GM23338 (cell line): ENCODE measurements at regions not wholly inside any gene's neighbourhood (a gene's known extent, or its start where the extent isn't known, plus 50 kb on each side); places are given as distances from the start of the nearest gene placed in this dataset.

Experiments used
- ATAC-seq: fragments of 200-7000 bp; cut with Tn5 transposase; 3 replicates; pipeline ENCODE4 v1.9.1; 2020
- DNase-seq: peaks from one replicate; pipeline ENCODE4 v3.0.0-alpha.2; 2015; ENCODE audit warnings: low spot score
- H2AFZ ChIP-seq: fragments of 200-600 bp; sonication (generic); 2 replicates; pipeline ENCODE4 v1.8.0; 2016; ENCODE audit warnings: antibody characterized with exemption, mild to moderate bottlenecking, moderate library complexity
- H3F3A ChIP-seq: fragments of 200-600 bp; sonication (generic); replicated peaks from 2 replicates; pipeline ENCODE4 v1.8.0; 2017; ENCODE audit warnings: antibody characterized with exemption, mixed run types, low read depth
- H3K27ac ChIP-seq: fragments of 200-600 bp; sonication (generic); 2 replicates; pipeline ENCODE4 v1.6.1; 2016; ENCODE audit warnings: low read depth
- H3K27me3 ChIP-seq: fragments of 200-600 bp; sonication (generic); 2 replicates; pipeline ENCODE4 v1.8.0; 2016; ENCODE audit warnings: mild to moderate bottlenecking, mixed run types, moderate library complexity; ENCODE audit not compliant: insufficient read depth
- H3K36me3 ChIP-seq: fragments of 200-600 bp; sonication (generic); 2 replicates; pipeline ENCODE4 v1.8.0; 2016; ENCODE audit warnings: mild to moderate bottlenecking; ENCODE audit not compliant: insufficient read depth
- H3K4me1 ChIP-seq: fragments of 200-600 bp; sonication (generic); 2 replicates; pipeline ENCODE4 v1.8.0; 2016; ENCODE audit warnings: mild to moderate bottlenecking, moderate library complexity; ENCODE audit not compliant: insufficient read depth
- H3K4me2 ChIP-seq: fragments of 200-600 bp; sonication (generic); 2 replicates; pipeline ENCODE4 v1.7.1; 2017; ENCODE audit warnings: mixed run types
- H3K4me3 ChIP-seq: fragments of 200-600 bp; sonication (generic); 2 replicates; pipeline ENCODE4 v1.6.1; 2016; ENCODE audit warnings: mixed run types
- H3K79me2 ChIP-seq: fragments of 200-600 bp; sonication (generic); replicated peaks from 2 replicates; pipeline ENCODE4 v1.8.0; 2017; ENCODE audit warnings: mild to moderate bottlenecking; ENCODE audit not compliant: insufficient read depth
- H3K9me2 ChIP-seq: fragments of 200-600 bp; sonication (generic); 2 replicates; pipeline ENCODE4 v1.8.0; 2017; ENCODE audit not compliant: insufficient read depth
- H4K20me1 ChIP-seq: fragments of 200-600 bp; sonication (generic); replicated peaks from 2 replicates; pipeline ENCODE4 v1.8.0; 2017; ENCODE audit warnings: mild to moderate bottlenecking; ENCODE audit not compliant: insufficient read depth
- H3K27ac Mint-ChIP-seq: 2 replicates; pipeline ENCODE4 v1.8.0; 2020; ENCODE audit warnings: inconsistent platforms, mild to moderate bottlenecking, moderate library complexity, mixed read lengths
- H3K27me3 Mint-ChIP-seq: 3 replicates; pipeline ENCODE4 v1.8.0; 2022; ENCODE audit warnings: low read depth, mild to moderate bottlenecking, moderate library complexity, mixed read lengths, inconsistent platforms; ENCODE audit not compliant: insufficient read depth, poor library complexity
- H3K36me3 Mint-ChIP-seq: 3 replicates; pipeline ENCODE4 v1.8.0; 2021; ENCODE audit warnings: low read depth, mild to moderate bottlenecking, inconsistent platforms, moderate library complexity, mixed read lengths
- H3K4me1 Mint-ChIP-seq: 3 replicates; pipeline ENCODE4 v1.8.0; 2020; ENCODE audit warnings: mild to moderate bottlenecking, inconsistent platforms, mixed read lengths
- H3K4me3 Mint-ChIP-seq: 3 replicates; pipeline ENCODE4 v1.8.0; 2021; ENCODE audit warnings: moderate library complexity, mild to moderate bottlenecking, inconsistent platforms, mixed read lengths
- H3K9me3 Mint-ChIP-seq: 3 replicates; pipeline ENCODE4 v1.8.0; 2020; ENCODE audit warnings: moderate library complexity, mild to moderate bottlenecking, inconsistent platforms, mixed read lengths
- CREB1 ChIP-seq: fragments of 250-450 bp; sonication (Bioruptor Pico); IDR thresholded peaks from 2 replicates; pipeline ENCODE4 v1.5.0; 2020; ENCODE audit warnings: low read depth, mild to moderate bottlenecking, moderate library complexity
- CTCF ChIP-seq, 2 experiments: fragments of 200-600 bp in 1 of 2; sonication (generic) in 1 of 2; conservative IDR thresholded peaks; 2 replicates each; pipeline versions ENCODE4 v1.5.1 to v1.6.1; 2016 to 2017; ENCODE audit warnings: antibody characterized with exemption in 2 of 2, low read depth in 2 of 2, mild to moderate bottlenecking in 2 of 2, moderate library complexity in 1 of 2
- ETS1 ChIP-seq: IDR thresholded peaks from 2 replicates; pipeline ENCODE4 v1.6.1; 2016; ENCODE audit warnings: antibody characterized with exemption
- EZH2phosphoT487 ChIP-seq: fragments of 200-600 bp; sonication (generic); IDR thresholded peaks from one replicate; pipeline ENCODE4 v1.8.1; 2018; ENCODE audit warnings: antibody characterized with exemption; ENCODE audit not compliant: unreplicated experiment
- JUNB ChIP-seq: IDR thresholded peaks from one replicate; pipeline ENCODE4 v1.6.1; 2016; ENCODE audit warnings: antibody characterized with exemption; ENCODE audit not compliant: unreplicated experiment
- NANOG ChIP-seq: IDR thresholded peaks from 2 replicates; pipeline ENCODE4 v1.6.1; 2016; ENCODE audit warnings: antibody characterized with exemption, borderline replicate concordance
- POLR2AphosphoS5 ChIP-seq: IDR thresholded peaks from 2 replicates; pipeline ENCODE4 v1.6.1; 2016; ENCODE audit warnings: antibody characterized with exemption, low read depth
- REST ChIP-seq: IDR thresholded peaks from one replicate; pipeline ENCODE4 v1.6.1; 2018; ENCODE audit warnings: antibody characterized with exemption; ENCODE audit not compliant: unreplicated experiment
- STAT1 ChIP-seq: IDR thresholded peaks from one replicate; pipeline ENCODE4 v1.6.1; 2016; ENCODE audit warnings: antibody characterized with exemption; ENCODE audit not compliant: unreplicated experiment
- ZNF114 ChIP-seq: fragments of 250-450 bp; sonication (Bioruptor Pico); IDR thresholded peaks from 2 replicates; pipeline ENCODE4 v1.5.0; 2020; ENCODE audit warnings: mild to moderate bottlenecking, moderate library complexity
- ZNF331 ChIP-seq: fragments of 250-450 bp; sonication (Bioruptor Pico); IDR thresholded peaks from 2 replicates; pipeline ENCODE4 v1.5.0; 2020; ENCODE audit warnings: low read depth, mild to moderate bottlenecking, moderate library complexity

DNA sequence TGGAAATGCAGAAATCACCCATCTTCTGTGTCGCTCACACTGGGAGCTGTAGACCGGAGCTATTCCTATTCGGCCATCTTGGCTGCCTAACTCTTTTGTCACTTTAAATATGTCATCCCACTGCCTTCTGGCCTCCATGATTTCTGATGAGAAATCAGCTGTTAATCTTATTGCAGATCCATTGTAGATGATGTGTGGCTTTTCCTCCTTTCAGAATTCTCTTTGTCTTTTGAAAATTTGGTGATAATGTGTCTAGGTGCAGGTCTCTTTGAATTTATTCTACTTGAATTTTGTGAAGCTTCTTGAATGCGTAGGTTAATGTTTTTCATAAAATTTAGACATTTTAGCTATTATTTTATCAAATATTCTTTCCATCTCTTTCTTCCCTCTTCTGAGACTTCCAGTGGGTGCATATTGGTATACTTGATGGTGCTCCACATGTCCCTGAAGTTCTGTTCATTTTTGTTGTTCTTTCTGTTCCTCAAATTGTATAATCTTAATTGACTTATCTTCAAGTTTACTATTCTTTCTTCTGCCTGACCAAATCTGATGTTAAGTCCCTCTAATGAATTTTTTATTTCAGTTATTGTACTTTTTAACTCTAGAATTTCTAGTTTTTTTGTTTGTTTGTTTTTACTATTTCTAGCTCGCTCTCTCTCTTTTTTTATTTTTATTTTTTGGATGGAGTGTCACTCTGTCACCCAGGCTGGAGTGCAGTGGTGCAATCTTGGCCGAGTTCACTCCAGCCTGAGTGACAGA is 90.8 kb upstream of the DLX2 start:
- ATAC-seq (no peak), DNase-seq (no peak)
- no peaks in the 10 kb centered on the region for H4K20me1 ChIP-seq
- Mint-ChIP-seq H3K4me1 (no peaks in the 10 kb centered on the region), H3K27me3 (peaks cover 4% of the 10 kb centered on the region), H3K9me3 (peaks cover 58% of the 10 kb centered on the region), H3K27ac (no peak overlapping the region), H3K4me3 (no peak overlapping the region), H3K36me3 (peaks cover 54% of the 10 kb centered on the region)
- H3K27ac ChIP-seq, result no peak overlapping the region
- no peak overlapping the region for H3K4me2 ChIP-seq
- H3K4me3 ChIP-seq, result no peak overlapping the region
- H3K36me3 ChIP-seq, result peaks cover 8% of the 10 kb centered on the region; the same call in 1 of the 2 replicates
- no peaks in the 10 kb centered on the region for H3K79me2 ChIP-seq
- H3F3A ChIP-seq, result no peaks in the 10 kb centered on the region
- H3K4me1 ChIP-seq, result no peaks in the 10 kb centered on the region
- TF ChIP-seq REST (no peak), JUNB (no peak), EZH2phosphoT487 (no peak), ZNF114 (CRISPR knock-in tag) (no peak), POLR2AphosphoS5 (no peak), ETS1 (no peak)
- H3K9me2 ChIP-seq, result no peaks in the 10 kb centered on the region; the same call in 1 of the 2 replicates
- no peaks in the 10 kb centered on the region for H3K27me3 ChIP-seq
- H2AFZ ChIP-seq, result no peak overlapping the region

GRCh38 chr2:172195836-172196376 is 93.2 kb upstream of the DLX2 start:
- H3K9me2 ChIP-seq, result no peaks in the 10 kb centered on the region; the same call in 1 of the 2 replicates
- H3K9me3 Mint-ChIP-seq, result peaks cover 76% of the 10 kb centered on the region
- DNase-seq, result no peak
- no peaks in the 10 kb centered on the region for H3K4me1 Mint-ChIP-seq
- H3K27ac Mint-ChIP-seq, result no peak overlapping the region
- H3K36me3 ChIP-seq, result peaks cover 13% of the 10 kb centered on the region
- no peak for ATAC-seq
- no peak for TF ChIP-seq EZH2phosphoT487
- TF ChIP-seq STAT1, result no peak
- no peak for TF ChIP-seq NANOG
- TF ChIP-seq POLR2AphosphoS5, result no peak
- no peak for TF ChIP-seq CREB1 (CRISPR knock-in tag)
- TF ChIP-seq REST, result no peak
- TF ChIP-seq ZNF114 (CRISPR knock-in tag), result no peak
- TF ChIP-seq ZNF331 (CRISPR knock-in tag), result no peak
- TF ChIP-seq ETS1, result no peak
- TF ChIP-seq CTCF (conservative IDR thresholded peaks at IDR 0.05; ENCODE audit: low read depth in 2 of 2), result no peak
- TF ChIP-seq JUNB, result no peak
- H3K4me2 ChIP-seq, result no peak overlapping the region
- H3F3A ChIP-seq, result no peaks in the 10 kb centered on the region
- H3K36me3 Mint-ChIP-seq, result peaks cover 67% of the 10 kb centered on the region
- no peaks in the 10 kb centered on the region for H3K79me2 ChIP-seq
- H4K20me1 ChIP-seq, result no peaks in the 10 kb centered on the region
- H3K27me3 Mint-ChIP-seq, result peaks cover 4% of the 10 kb centered on the region
- H2AFZ ChIP-seq, result no peak overlapping the region
- H3K4me3 Mint-ChIP-seq, result no peak overlapping the region
- no peak overlapping the region for H3K27ac ChIP-seq
- no peaks in the 10 kb centered on the region for H3K4me1 ChIP-seq
- H3K4me3 ChIP-seq, result no peak overlapping the region
- no peaks in the 10 kb centered on the region for H3K27me3 ChIP-seq
